ENCODE measurements at regions not wholly inside any gene's neighbourhood (a gene's known extent, or its start where the extent isn't known, plus 50 kb on each side); places are given as distances from the start of the nearest gene placed in this dataset.

- no peak for DNase-seq
Measured at GRCh38 chr11:122309262-122309925, 193.4 kb upstream of the BLID start.

GRCh38 chr11:122308226-122308625 lies 192.2 kb upstream of the BLID start:
- no peak for DNase-seq

- no peak for DNase-seq
Measured at GRCh38 chr11:122307476-122308035, 191.5 kb upstream of the BLID start.

GRCh38 chr11:122306831-122307391 lies 190.9 kb upstream of the BLID start:
- no peak for DNase-seq

GRCh38 chr11:122305426-122306320 lies 189.7 kb upstream of the BLID start:
- no peak for DNase-seq

- no peak for DNase-seq
Measured at GRCh38 chr11:122304973-122305372, 189.0 kb upstream of the BLID start.

GRCh38 chr11:122304306-122304705 lies 188.3 kb upstream of the BLID start:
- DNase-seq, result no peak

GRCh38 chr11:122294041-122294440 lies 178.0 kb upstream of the BLID start:
- DNase-seq, result no peak

GRCh38 chr11:122293296-122294023 lies 177.4 kb upstream of the BLID start:
- no peak for DNase-seq

- DNase-seq, result no peak
Measured at GRCh38 chr11:122287401-122287800, 171.4 kb upstream of the BLID start.

GRCh38 chr11:122285070-122285988 lies 169.3 kb upstream of the BLID start:
- no peak for DNase-seq

GRCh38 chr11:122280870-122281269 lies 164.9 kb upstream of the BLID start:
- DNase-seq, result no peak

GRCh38 chr11:122279194-122279593 lies 163.2 kb upstream of the BLID start:
- no peak for DNase-seq

- DNase-seq, result no peak
Measured at GRCh38 chr11:122277493-122277892, 161.5 kb upstream of the BLID start.

- DNase-seq, result no peak
Measured at GRCh38 chr11:122276221-122276620, 160.2 kb upstream of the BLID start.

- DNase-seq, result no peak
Measured at GRCh38 chr11:122275508-122275907, 159.5 kb upstream of the BLID start.

- DNase-seq, result no peak
Measured at GRCh38 chr11:122273476-122274191, 157.6 kb upstream of the BLID start.

- DNase-seq, result no peak
Measured at GRCh38 chr11:122271745-122272144, 155.7 kb upstream of the BLID start.

- DNase-seq, result no peak
Measured at GRCh38 chr11:122271137-122271536, 155.1 kb upstream of the BLID start.

GRCh38 chr11:122270535-122270934 lies 154.5 kb upstream of the BLID start:
- no peak for DNase-seq

GRCh38 chr11:122269824-122270223 lies 153.8 kb upstream of the BLID start:
- no peak for DNase-seq
